NAMALWA (cell line): ENCODE measurements at regions not wholly inside any gene's neighbourhood (a gene's known extent, or its start where the extent isn't known, plus 50 kb on each side); places are given as distances from the start of the nearest gene placed in this dataset.
"Not testable (repeated sequence)": the region's sequence is repeated elsewhere in the genome, so short reads cannot be mapped to it uniquely, and the experiment has no call there.

Experiments
- DNase-seq: peaks from one replicate; pipeline ENCODE4 v3.0.0-alpha.2; 2015; ENCODE audit warnings: low spot score

DNA sequence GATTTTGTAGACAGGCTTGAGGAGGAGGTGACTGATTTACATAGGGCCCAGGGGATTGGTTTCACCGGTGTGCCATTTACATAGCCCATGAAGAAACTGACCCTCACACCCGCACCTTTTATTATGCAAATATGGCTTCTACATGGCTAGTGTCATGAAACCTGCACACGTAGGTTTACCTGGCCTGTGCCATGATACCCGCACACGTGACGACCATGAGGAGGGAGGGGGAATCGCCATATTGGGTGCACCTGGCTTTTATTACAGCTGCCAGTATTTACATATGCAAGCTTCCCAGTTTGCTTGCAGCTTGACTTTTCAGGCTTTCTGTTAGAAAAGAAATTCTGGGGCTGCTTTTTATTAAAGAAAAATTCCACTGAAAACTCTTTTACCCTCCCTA, 359.7 kb downstream of the ADAM29 start:
- no peak for DNase-seq

GRCh38 chr4:175280153-175280552, 362.0 kb downstream of the ADAM29 start:
- DNase-seq, result no peak

DNA sequence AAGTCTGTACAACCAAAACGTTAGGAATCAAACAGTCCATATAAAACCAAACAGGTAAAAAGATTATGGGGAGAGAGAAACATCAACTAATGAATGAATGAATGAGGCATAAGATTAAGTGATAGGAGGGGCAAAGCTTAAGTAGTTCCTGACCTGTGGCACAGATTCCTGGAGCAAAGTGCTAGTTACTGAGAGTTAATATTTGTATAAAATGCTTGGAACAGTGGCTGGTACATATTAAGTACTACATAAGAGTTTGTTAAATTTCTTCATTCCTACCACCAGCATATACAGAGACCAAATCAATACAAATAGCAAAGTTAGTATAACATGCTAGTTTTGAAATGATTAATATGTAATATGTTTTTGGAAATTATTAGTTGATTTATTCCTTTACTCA, 363.7 kb downstream of the ADAM29 start:
- DNase-seq, result no peak

GRCh38 chr4:175282407-175282806, 364.2 kb downstream of the ADAM29 start:
- no peak for DNase-seq

GRCh38 chr4:175290401-175290800, 372.2 kb downstream of the ADAM29 start:
- no peak for DNase-seq

- DNase-seq, result no peak
Measured at GRCh38 chr4:175297965-175298565, 379.9 kb downstream of the ADAM29 start.

DNA sequence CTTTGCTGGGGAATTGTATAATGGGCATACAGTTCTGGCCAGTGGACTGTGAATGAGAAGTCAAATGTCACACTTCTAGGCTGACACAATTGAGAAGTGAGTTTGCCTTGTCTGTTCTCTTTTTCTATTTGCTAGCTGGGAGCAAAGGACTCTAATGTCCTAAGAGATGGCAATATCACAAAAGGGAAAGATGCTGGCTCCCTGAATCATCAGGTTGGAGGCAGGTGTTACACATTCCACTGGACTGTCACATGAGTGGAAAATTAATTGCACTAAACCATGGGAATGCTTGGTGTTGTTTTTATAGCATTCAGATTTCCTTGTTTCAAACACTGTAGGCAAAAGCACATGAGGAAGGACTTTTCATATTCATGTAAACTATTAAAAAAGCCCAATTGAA, 388.3 kb downstream of the ADAM29 start:
- DNase-seq, result no peak

DNA sequence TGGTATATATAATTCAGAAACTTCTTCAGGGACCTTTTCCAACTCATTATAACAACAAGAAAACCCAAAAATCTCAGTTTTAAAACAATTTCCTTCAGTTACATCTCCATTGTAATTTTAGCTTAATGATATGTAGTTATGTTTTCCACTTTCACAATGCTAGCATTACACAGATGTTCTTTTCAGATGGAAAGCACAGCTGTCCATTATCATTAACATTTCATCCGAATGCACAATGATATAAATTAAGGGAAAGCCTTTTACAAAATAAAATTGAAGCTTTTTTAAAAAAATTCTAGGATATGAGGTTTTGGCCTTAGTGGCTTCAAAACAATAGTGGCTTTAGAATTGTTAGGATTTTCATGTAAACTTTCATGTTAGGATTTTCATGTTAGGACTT, 389.2 kb downstream of the ADAM29 start:
- no peak for DNase-seq

DNA sequence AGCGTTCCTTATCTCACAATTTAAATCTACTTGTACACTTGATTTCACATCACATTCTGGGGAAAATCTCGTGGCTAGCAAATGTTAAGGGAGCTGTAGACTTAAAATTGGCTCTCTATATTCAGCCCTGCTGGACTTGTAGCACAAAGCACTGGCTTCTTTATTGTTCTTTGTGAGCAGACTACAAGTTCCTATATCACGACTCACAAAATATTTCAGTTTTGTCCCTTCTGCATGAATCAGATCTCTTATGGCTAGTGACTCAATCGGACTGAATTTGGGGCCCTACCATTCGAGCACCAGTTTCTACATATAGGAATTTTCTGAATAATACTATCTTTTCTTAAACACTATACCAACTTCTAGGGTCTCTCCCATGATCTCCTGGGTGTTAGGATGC, 390.1 kb downstream of the ADAM29 start:
- no peak for DNase-seq

DNA sequence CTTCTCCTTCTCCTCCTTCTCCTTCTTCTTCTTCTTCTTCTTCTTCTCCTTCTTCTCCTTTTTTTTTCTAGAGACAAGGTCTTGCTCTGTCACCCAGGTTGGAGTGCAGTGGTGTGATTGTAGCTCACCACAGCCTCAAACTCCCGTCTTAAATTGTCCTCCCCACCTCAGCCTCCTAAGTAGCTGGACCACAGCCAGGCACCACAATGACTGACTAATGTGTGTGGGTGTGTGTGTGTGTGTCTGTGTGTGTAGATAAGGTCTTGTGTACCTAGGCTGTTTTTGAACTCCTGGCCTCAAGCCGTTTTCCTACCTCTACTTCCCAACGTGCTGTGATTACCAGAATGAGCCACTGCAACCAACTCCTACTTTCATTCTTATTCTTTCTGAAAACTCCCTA, 390.9 kb downstream of the ADAM29 start:
- DNase-seq, result no peak

DNA sequence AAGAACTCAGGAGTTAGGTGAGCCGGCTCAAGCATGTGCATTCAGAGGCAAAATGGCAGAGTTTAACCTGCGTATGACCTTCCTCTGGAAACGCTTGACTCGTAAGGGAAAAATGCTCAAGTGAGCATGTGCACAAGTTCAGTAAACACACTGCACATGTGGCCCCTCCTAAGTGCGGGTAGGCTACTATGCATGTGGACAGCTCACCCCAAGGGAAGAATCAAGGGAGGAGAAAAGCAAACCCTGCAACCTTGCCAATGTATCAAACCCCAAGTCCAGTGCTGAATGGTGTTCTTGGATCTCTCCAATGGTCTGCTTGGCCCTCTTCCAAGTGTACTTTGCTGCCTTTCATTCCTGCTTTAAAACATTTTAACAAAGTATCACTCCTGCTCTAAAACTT, 407.1 kb downstream of the ADAM29 start:
- DNase-seq, result no peak

DNA sequence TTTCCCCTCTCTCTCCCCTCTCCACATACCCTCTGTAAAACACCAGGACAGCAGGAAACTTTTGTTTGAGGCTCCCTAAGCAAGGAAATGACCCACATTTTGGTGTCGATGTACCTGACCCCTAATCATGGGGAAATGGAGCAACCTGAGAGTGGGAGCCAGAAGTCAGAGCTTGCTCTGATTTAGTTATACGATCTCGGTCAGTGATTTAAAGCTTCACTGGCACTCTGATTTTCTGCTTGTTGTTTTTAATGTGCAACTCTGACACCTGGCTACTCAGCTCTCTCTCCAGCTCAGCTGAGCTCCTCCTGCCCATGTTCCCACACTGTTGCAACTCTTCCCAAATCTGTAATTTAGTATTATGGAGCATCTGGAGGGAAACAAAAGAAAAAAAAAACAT, 408.6 kb downstream of the ADAM29 start:
- no peak for DNase-seq

GRCh38 chr4:175330236-175330635, 412.1 kb downstream of the ADAM29 start:
- DNase-seq, result no peak

GRCh38 chr4:175330652-175331051, 412.5 kb downstream of the ADAM29 start:
- no peak for DNase-seq

DNA sequence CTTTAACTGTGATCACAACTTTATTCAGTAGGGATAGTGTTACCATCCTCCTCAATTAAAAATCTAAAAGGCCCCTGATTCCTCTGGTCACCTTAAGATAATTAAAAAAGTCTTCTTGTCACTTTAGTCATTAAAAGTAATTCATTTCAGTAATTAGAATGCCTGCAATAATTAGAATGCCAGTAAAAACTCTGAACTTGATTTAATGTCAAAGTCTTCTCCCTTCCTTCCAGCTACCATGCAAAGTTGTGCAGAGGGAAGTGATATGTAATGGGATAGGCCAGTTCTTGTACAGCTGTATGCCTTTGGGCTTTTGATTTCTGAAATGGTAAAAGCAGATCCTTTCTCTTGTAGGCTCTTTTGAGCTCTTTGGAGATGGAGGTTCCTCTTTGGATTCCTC, 417.2 kb downstream of the ADAM29 start:
- no peak for DNase-seq

GRCh38 chr4:175336570-175336969, 418.4 kb downstream of the ADAM29 start:
- not testable (repeated sequence) for DNase-seq

- DNase-seq, result no peak
Measured at GRCh38 chr4:175339100-175339707, 421.0 kb downstream of the ADAM29 start.

DNA sequence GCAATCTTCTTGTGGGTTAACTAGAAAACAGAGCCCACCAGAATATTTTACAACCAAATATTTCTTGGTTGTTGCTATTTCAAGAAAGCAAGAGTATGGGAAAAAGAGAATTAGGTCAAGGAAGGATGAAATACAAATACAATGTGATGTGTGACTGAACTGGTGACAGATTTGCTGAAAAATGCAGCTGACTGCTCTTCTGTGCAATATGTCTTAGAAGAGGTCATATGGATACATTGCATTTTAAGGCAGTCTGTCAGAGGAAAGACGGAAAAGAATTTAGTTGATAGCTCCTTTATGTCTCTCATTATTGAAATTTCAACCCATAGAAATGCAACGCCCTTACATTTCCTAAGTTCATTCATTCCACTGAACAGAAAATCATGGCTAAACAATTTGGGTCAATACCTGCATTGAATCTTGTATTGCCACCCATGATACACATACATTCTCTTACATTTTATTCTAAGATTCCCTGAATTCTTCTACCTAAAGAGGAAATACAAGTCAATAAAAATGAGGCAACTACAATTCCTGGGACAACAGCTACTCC, 423.1 kb downstream of the ADAM29 start:
- DNase-seq, result no peak

GRCh38 chr4:175346376-175346775, 428.2 kb downstream of the ADAM29 start:
- no peak for DNase-seq

DNA sequence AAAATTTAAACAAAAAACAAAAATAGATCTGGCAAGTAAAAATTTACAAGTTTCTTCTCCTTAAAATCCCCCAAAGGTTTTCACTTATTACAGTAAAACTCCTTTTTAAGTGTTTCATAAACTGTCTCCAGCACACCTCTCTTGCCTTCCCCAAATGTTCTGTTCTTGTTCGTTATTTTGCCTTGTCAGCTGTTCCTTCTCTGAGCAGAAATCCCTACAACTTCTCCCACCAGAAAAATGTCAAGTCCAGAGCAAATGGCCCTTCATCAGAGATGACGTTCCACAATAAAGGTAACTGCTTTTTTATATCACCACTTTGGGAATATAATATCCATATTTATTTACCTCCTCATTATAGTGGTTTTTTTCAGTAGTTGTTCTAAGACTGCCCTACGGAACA, 432.1 kb downstream of the ADAM29 start:
- DNase-seq, result no peak

DNA sequence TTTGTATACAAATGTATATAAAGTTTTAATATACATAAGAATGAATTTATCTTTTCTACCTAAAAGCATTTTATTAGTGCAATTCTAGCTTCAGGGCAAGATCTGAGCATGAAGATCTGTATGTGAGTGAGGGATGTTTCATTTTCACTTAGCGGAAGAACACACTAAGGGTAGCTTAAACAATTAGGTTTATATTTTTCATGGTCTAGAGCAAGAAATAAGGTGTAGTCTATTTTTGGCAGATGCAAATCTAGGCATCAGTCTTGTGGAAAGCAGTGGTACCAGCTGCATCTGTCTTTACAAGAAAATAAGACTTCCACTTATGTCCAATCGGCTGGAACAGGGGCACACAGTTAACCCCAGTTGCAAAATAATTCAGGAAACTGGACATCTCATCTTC, 433.3 kb downstream of the ADAM29 start:
- peak; percentile 84 for DNase-seq

DNA sequence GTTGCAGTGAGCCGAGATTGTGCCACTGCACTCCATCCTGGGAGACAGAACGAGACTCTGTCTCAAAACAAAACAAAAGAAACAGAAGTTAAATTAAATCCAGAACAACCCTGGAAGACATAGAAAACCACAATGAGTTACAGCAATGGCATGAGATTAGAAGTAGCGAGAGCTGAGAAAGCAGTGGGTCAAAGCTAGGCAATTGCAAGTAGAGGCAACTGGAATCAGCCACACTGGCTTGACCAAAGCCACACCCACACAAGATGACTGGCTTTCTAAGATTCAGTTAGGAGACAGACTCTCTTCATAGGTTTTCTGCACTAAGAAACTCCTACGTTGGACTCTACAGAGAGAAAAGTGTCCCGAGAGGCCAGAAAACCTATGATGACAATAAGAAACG, 443.0 kb downstream of the GPM6A start:
- no peak for DNase-seq

DNA sequence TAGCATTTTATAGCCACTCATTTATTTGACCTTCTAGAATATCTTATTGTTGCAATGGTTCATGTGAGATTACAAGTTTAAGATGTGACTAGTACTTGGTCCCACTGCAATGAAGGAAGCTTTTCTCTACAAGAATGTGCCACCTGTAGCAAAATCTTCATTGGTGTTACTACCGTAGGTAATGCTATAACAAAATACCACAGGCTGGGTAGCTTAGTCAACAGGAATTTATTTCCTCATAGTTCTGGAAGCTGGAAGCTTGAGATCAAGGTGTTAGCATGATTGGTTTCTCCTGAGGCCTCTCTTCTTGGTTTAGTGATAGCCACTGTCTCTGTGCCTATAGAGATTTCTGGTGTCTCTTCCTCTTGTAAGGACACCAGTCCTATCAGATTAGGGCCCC, 441.0 kb downstream of the GPM6A start:
- no peak for DNase-seq

DNA sequence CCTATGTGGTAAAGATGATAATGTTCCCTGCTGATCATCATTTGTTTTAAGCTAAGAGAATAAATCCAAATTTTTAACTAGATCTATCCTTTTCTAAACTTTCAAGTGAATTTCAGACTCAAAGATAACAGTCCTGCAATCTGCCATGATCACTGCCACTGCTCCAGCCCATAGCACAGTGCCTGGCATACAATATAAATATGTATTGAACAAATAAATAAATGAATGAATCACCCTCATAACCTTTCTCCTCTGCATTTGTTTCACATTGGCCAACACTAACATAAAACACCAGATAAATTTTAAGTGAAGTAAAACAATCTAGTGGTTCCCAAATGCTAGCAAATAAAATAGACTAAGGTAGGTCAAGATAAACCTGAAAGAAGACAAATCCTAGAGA, 439.0 kb downstream of the GPM6A start:
- no peak for DNase-seq
